GM19328 (cell line): ENCODE measurements at regions not wholly inside any gene's neighbourhood (a gene's known extent, or its start where the extent isn't known, plus 50 kb on each side); places are given as distances from the start of the nearest gene placed in this dataset.

Experiments used
- ATAC-seq: cut with Tn5 transposase; IDR thresholded peaks from one replicate; pipeline ENCODE4 v1.9.1; 2021; ENCODE audit warnings: mild to moderate bottlenecking, moderate library complexity; ENCODE audit not compliant: unreplicated experiment

DNA sequence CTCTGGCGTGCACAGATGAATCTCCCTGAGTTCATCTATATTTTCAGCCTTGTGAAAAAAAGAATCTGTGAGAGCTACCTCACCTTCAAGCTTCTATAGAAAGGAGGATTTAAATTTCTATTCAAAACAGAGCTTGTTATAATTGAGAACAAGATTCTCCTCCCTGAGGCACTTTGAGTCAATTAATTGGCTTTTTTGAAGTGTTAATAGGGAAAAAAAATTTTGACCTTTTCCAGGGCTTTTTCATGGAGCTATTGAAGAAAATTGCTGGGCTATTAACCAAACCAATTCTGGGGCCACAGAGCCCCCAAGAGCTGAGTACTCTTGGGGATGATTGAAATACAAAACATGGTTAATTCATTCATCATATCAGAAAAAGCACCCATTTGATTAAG is 225.1 kb downstream of the CMPK2 start:
- ATAC-seq, result no peak

DNA sequence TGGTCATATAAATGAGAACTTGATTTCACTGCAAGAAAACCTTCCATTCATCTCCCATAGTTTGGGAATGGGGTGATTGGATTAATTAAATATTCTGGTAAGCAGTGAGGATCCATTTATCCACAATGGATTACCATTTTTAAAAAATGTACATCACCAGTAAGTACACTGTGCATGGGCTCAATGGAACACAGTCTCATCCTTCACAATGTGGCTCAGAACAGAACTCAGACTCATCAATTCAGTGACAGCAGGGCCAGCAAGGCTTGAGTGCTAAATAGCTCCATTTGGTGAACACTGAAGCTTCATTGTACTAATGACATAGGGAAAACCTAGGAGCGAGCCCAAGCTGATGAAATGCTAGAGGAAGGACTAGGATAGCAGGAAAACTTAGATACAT is 223.8 kb downstream of the CMPK2 start:
- ATAC-seq, result no peak

- ATAC-seq, result no peak
These were observed 221.4 kb downstream of the CMPK2 start for GRCh38 chr2:6644261-6644660.

GRCh38 chr2:6645004-6645403 is 220.7 kb downstream of the CMPK2 start:
- no peak for ATAC-seq

DNA sequence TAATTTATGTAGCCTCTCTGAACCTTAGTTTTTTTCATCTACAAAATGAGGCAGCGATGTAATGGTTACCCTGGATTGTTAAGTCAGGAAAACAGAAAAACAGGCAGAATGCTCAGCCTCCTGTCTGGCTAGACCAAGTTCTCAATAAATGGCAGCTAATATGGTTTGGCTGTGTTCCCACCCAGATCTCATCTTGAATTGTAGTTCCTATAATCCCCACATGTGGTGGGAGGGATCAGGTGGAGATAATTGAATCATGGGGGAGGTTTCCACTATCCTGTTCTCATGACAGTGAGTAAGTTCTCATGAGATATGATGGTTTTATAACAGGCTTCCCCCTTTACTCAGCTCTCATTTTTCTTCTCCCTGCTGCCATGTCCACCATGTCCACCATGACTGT is 220.0 kb downstream of the CMPK2 start:
- no peak for ATAC-seq

- ATAC-seq, result no peak
These were observed 218.7 kb downstream of the CMPK2 start for GRCh38 chr2:6647046-6647445.

GRCh38 chr2:6648596-6649247 is 217.0 kb downstream of the CMPK2 start:
- no peak for ATAC-seq

GRCh38 chr2:6650311-6650710 is 215.4 kb downstream of the CMPK2 start:
- no peak for ATAC-seq

GRCh38 chr2:6652251-6652650 is 213.5 kb downstream of the CMPK2 start:
- ATAC-seq, result no peak

DNA sequence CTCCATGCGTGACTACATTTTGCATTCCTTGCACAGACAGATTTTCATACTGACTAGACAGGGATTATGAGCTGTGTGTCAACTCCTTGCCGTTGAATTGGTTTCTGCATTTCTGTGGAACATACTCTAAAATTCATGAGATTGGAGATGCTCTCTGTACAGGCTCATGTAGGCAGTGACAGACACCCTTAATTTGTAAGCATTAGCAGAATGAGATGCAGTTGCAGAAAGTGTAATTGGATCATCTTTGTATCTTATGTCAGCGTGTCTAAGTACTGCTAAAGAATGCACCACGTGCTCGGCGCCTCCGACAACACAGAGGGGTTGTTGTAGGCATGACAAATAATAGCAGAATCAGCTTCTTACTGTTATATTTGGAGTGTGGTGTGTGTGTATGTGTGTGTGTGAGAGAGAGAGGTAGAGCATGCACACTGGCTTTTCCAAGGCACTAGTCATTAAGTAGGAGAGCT is 212.4 kb downstream of the CMPK2 start:
- no peak for ATAC-seq

GRCh38 chr2:6654279-6654678 is 211.4 kb downstream of the CMPK2 start:
- ATAC-seq, result no peak

GRCh38 chr2:6656633-6657032 is 209.1 kb downstream of the CMPK2 start:
- no peak for ATAC-seq

GRCh38 chr2:6657136-6657535 is 208.6 kb downstream of the CMPK2 start:
- ATAC-seq, result no peak

DNA sequence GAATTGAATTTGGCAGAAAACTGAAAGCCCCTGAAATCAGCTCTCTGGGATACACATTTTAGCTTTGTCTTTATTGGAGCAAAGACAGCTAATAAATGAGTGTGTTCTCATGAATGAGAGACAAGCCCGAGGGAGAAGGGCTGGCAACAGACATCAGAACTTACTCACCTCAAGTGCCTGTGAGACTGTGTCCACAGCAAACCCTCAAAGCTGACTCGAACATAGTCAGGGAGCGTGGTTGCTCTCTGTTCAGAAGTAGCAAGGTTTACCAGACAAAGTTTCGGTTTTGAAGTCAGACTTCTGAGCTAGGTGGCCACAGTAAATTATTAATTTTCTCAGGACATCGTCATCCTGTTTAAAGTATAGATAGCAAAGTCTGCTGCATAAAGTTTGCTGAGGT is 207.9 kb downstream of the CMPK2 start:
- no peak for ATAC-seq

GRCh38 chr2:6664332-6665061 is 201.2 kb downstream of the CMPK2 start:
- ATAC-seq, result no peak

DNA sequence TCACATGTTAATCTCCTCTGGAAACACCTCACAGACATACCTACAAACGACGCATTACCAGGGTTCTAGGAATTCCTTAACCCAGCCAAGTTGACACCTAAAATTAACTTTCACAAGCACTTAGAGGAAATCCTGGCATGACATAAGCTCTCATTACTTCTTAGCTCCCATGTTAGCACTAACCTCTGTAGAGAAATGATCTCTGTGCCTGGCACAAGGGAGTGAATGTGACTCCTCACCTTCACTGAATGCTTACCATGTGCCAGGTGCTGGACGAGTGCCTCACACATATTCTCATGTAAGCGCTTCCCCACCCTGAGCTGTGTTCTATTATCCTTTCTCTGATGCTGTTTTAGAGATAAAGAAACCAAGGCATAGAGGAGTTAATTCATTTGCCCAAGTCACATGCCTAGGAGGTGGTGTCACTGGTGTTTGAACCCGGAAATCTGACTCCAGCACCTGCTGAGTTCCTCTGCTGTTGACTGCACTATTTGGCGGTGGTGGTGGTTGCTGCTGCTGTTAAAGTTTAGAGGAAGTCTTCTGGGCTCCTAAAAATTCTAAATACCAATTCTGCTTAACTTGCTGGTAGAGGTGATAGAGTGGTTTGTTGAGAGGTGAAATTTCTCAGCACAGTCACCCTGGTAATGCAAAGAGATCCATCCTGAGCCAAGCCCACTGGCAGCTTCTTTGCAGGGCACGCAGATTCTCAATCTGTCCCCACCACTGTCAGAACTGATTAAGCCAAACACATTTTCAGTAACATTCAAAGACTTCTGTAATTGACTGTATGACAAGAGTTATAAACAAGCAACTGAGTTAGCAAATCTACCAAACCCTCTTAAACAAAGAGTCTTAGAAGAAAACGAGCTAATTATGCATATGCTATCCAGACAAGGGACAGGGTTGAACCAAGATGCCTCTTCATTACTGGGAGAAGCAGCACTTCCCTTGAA is 200.3 kb downstream of the CMPK2 start:
- no peak for ATAC-seq

- no peak for ATAC-seq
These were observed 198.4 kb downstream of the CMPK2 start for GRCh38 chr2:6667326-6667725.

- no peak for ATAC-seq
These were observed 193.8 kb downstream of the CMPK2 start for GRCh38 chr2:6671913-6672312.

GRCh38 chr2:6674381-6674780 is 191.3 kb downstream of the CMPK2 start:
- ATAC-seq, result no peak

DNA sequence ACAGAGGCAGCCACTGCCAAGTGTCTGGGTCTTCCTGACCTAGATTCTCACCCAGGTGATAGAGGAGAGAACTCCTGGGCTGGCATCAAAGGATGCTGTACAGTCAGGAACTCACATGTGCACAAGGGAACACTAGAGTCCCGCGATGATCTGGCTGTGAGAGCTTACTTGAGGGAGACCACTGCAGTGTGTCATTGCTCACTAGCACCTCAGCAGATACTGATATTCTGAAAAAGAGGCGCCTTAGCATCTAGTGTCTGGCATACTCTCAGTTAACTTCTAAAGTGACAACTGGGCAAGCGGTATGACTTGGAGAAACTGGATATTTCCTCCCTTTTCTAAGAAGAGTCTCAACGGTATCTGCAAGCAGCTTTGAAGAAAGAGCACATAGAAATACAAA is 189.9 kb downstream of the CMPK2 start:
- ATAC-seq, result no peak

- no peak for ATAC-seq
These were observed 189.5 kb downstream of the CMPK2 start for GRCh38 chr2:6676241-6676640.

DNA sequence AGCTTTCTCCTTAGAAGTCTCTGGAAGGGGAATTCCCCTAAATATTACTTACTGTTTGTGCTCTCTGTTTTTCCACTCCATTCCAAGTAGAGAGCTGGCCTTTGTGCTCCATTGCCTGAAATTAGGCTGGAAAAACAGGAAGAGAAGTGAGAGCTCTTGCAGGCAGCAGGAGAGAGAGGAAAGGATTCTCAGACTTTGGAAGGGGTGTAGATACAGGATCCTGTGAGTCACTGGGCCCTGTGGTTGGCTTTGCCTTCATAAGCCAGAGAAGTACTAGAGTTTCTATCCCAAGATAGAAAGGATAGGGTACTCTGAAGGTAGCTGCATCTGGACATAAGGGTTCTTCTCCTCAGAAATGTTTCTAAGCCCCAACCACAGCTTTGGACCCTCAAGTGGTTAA is 188.9 kb downstream of the CMPK2 start:
- no peak for ATAC-seq
